K562 (cell line): ENCODE measurements at regions not wholly inside any gene's neighbourhood (a gene's known extent, or its start where the extent isn't known, plus 50 kb on each side); places are given as distances from the start of the nearest gene placed in this dataset.

Experiments used
- ATAC-seq: fragments of 200-7000 bp; cut with Tn5 transposase; 3 replicates; pipeline ENCODE4 v1.9.1; 2020; ENCODE audit warnings: moderate library complexity
- BruUV-seq: library from RNA; stranded (reverse); fragments of 400-500 nt; replicated peaks from 2 replicates; lab custom pipeline; 2021; lab: Mats Ljungman, UMichigan
- CTCF ChIA-PET: fragments of 300-600 bp; formaldehyde crosslinking; extraction: SDS; loops from one replicate; lab custom pipeline; 2021; ENCODE audit warnings: low intra/inter-chr PET ratio; lab: Yijun Ruan, JAX
- POLR2A ChIA-PET: fragments of 300-600, 350-650 bp; sonication (Branson Sonifier 250); formaldehyde crosslinking; extraction: SDS; loops from one replicate; lab custom pipeline; 2021; ENCODE audit warnings: antibody characterized with exemption, inconsistent platforms; lab: Yijun Ruan, JAX
- DNase-seq, 4 experiments: peaks; one replicate each; pipeline versions ENCODE4 v3.0.0 to v3.0.0-alpha.2; 2011 to 2018; ENCODE audit warnings: low spot score in 3 of 4, mixed read lengths in 3 of 4; ENCODE audit errors: extremely low read depth in 1 of 4
- FAIRE-seq: peaks from 2 replicates; lab custom pipeline; 2011; peaks lifted over from hg19 to GRCh38; lab: Jason Lieb, UNC
- H2AFZ ChIP-seq: 2 replicates; pipeline ENCODE4 v1.6.0; 2011; ENCODE audit warnings: low read depth, low read length, control low read depth, inconsistent platforms
- H3K27ac ChIP-seq: fragments of 200-600 bp; 3 replicates; pipeline ENCODE4 v1.8.0; 2011; ENCODE audit warnings: low read depth, mild to moderate bottlenecking, control low read depth, inconsistent platforms, low read length, moderate library complexity, mixed read lengths; ENCODE audit errors: extremely low read depth
- H3K27me3 ChIP-seq, 2 experiments: fragments of 300-600 bp in 1 of 2; 2 replicates in 1 of 2; 3 replicates in 1 of 2; pipeline versions ENCODE4 v1.6.0 to v1.8.0; 2011; ENCODE audit warnings: inconsistent platforms in 2 of 2, low read length in 2 of 2, mild to moderate bottlenecking in 1 of 2, mixed read lengths in 1 of 2, moderate library complexity in 1 of 2; ENCODE audit not compliant: control insufficient read depth in 2 of 2, insufficient read depth in 2 of 2
- H3K36me3 ChIP-seq: fragments of 300-600 bp; 3 replicates; pipeline ENCODE4 v1.8.0; 2011; ENCODE audit warnings: mild to moderate bottlenecking, low read length, inconsistent platforms; ENCODE audit not compliant: control insufficient read depth, insufficient read depth
- H3K4me1 ChIP-seq, 2 experiments: fragments of 200-600 bp in 1 of 2; replicated peaks in 1 of 2; 2 replicates in 1 of 2; 3 replicates in 1 of 2; pipeline versions ENCODE4 v1.5.1 to v1.8.0; 2011; ENCODE audit warnings: inconsistent platforms in 2 of 2, low read length in 2 of 2, mild to moderate bottlenecking in 1 of 2, mixed read lengths in 1 of 2, moderate library complexity in 1 of 2; ENCODE audit not compliant: control insufficient read depth in 2 of 2, insufficient read depth in 2 of 2
- H3K4me2 ChIP-seq: 2 replicates; pipeline ENCODE4 v1.6.1; 2011; ENCODE audit warnings: low read length, control low read depth, inconsistent platforms, mixed read lengths; ENCODE audit not compliant: insufficient read depth
- H3K4me3 ChIP-seq: fragments of 200-600 bp; sonication (generic), shearing (Covaris generic); 2 replicates; pipeline ENCODE4 v1.5.1; 2016; ENCODE audit warnings: control low read depth, inconsistent platforms
- H3K79me2 ChIP-seq: fragments of 200-600 bp; 3 replicates; pipeline ENCODE4 v1.8.0; 2011; ENCODE audit warnings: low read length, inconsistent platforms; ENCODE audit not compliant: control insufficient read depth, insufficient read depth
- H3K9ac ChIP-seq, 2 experiments: 2 replicates each; pipeline versions ENCODE4 v1.6.0 to v1.6.1; 2011; ENCODE audit warnings: low read depth in 2 of 2, low read length in 2 of 2, control low read depth in 1 of 2, inconsistent platforms in 1 of 2, mild to moderate bottlenecking in 1 of 2, mixed read lengths in 1 of 2; ENCODE audit not compliant: insufficient read depth in 1 of 2
- H3K9me1 ChIP-seq: one replicate; pipeline ENCODE4 v1.6.0; 2011; ENCODE audit warnings: inconsistent platforms, mild to moderate bottlenecking, low read length, moderate library complexity; ENCODE audit not compliant: control insufficient read depth, insufficient read depth
- H3K9me3 ChIP-seq: replicated peaks from 2 replicates; pipeline ENCODE4 v1.5.1; 2011; ENCODE audit warnings: low read depth, low read length, inconsistent platforms; ENCODE audit not compliant: control insufficient read depth, insufficient read depth
- H4K20me1 ChIP-seq: replicated peaks from 2 replicates; pipeline ENCODE4 v1.6.1; 2011; ENCODE audit warnings: low read length, inconsistent platforms, mixed read lengths; ENCODE audit not compliant: control insufficient read depth, insufficient read depth
- ATF3 ChIP-seq, 2 experiments: fragments of 450-650 bp in 1 of 2; sonication (generic) in 1 of 2; formaldehyde crosslinking in 1 of 2; IDR thresholded peaks in 1 of 2; conservative IDR thresholded peaks in 1 of 2; 2 replicates each; pipeline versions ENCODE4 v1.6.1 to v1.8.1; 2016 to 2023; ENCODE audit warnings: mild to moderate bottlenecking in 2 of 2, moderate library complexity in 2 of 2, inconsistent platforms in 1 of 2, missing genetic modification reagents in 1 of 2
- ATF7 ChIP-seq: fragments of 450-650 bp; IDR thresholded peaks from 2 replicates; pipeline ENCODE4 v1.7.1; 2014; ENCODE audit warnings: mild to moderate bottlenecking, moderate library complexity
- CC2D1A ChIP-seq: fragments of 450-650 bp; IDR thresholded peaks from 2 replicates; pipeline ENCODE4 v1.6.1; 2017; ENCODE audit warnings: mild to moderate bottlenecking
- HEY1 ChIP-seq: fragments of 250-450 bp; sonication (Bioruptor Pico); IDR thresholded peaks from 2 replicates; pipeline ENCODE4 v1.5.0; 2020; ENCODE audit warnings: mild to moderate bottlenecking, moderate library complexity, borderline replicate concordance
- JUND ChIP-seq, 2 experiments: IDR thresholded peaks; 2 replicates in 1 of 2; 3 replicates in 1 of 2; pipeline ENCODE4 v1.6.1; 2011; ENCODE audit warnings: borderline replicate concordance in 2 of 2, low read depth in 2 of 2, low read length in 2 of 2, improper control_type of control experiment in 1 of 2, missing biosample characterization in 1 of 2, missing genetic modification characterization in 1 of 2, missing genetic modification reagents in 1 of 2
- KLF1 ChIP-seq: fragments of 450-650 bp; IDR thresholded peaks from 2 replicates; pipeline ENCODE4 v1.6.1; 2016; ENCODE audit warnings: missing genetic modification characterization, missing compliant biosample characterization
- MAFF ChIP-seq: IDR thresholded peaks from 2 replicates; pipeline ENCODE4 v1.6.1; 2012; ENCODE audit warnings: low read length, improper control_type of control experiment
- NELFE ChIP-seq: IDR thresholded peaks from 2 replicates; pipeline ENCODE4 v1.6.1; 2011; ENCODE audit warnings: mild to moderate bottlenecking; ENCODE audit not compliant: insufficient read depth, insufficient read length
- ZBTB26 ChIP-seq: fragments of 450-650 bp; formaldehyde crosslinking; IDR thresholded peaks from 2 replicates; pipeline ENCODE4 v1.4.0; 2022; ENCODE audit warnings: missing genetic modification characterization
- ZEB2 ChIP-seq: fragments of 450-650 bp; IDR thresholded peaks from 2 replicates; pipeline ENCODE4 v1.6.1; 2016
- ZNF436 ChIP-seq: fragments of 250-450, 450-650 bp; sonication (Bioruptor Pico); formaldehyde crosslinking; IDR thresholded peaks from 2 replicates; pipeline ENCODE4 v1.7.0; 2020; ENCODE audit warnings: mild to moderate bottlenecking
- ZNF639 ChIP-seq, 2 experiments: fragments of 200-800 bp in 1 of 2; sonication (Bioruptor generic) in 1 of 2; sonication (generic) in 1 of 2; formaldehyde crosslinking in 1 of 2; IDR thresholded peaks in 1 of 2; conservative IDR thresholded peaks in 1 of 2; 2 replicates each; pipeline versions ENCODE4 v1.5.0 to v1.6.1; 2016 to 2020; ENCODE audit warnings: missing compliant biosample characterization in 1 of 2, missing genetic modification characterization in 1 of 2, missing genetic modification reagents in 1 of 2
- WGBS: fragments of 100-300 bp; shearing (Covaris generic); methylation state at CpG from one replicate; pipeline ENCODE4 v1.1.6; 2016; ENCODE audit warnings: low coverage, mixed read lengths; ENCODE audit not compliant: insufficient coverage; ENCODE audit errors: missing lambda C conversion rate; 5-methylcytosine and 5-hydroxymethylcytosine counted together
- in situ Hi-C: fragments of 300-500 bp; cut with MboI; formaldehyde crosslinking; loops from 4 replicates; pipeline ENCODE4 v1.15.0; 2018; ENCODE audit warnings: inconsistent platforms, mixed read lengths
- intact Hi-C: fragments of 100-400 bp; cut with micrococcal nuclease; formaldehyde crosslinking; loops from 2 replicates; pipeline ENCODE4 v1.14.2; 2022

GRCh38 chr19:5269279-5269678 is 71.3 kb downstream of the PTPRS start:
- WGBS, result 85% methylated on average over 10 of the region's 17 CpGs
- POLR2A ChIA-PET, result no interaction called here
- ATAC-seq (no peak), FAIRE-seq (no peak), DNase-seq (no peak)
- H3K79me2 ChIP-seq, result no peaks in the 10 kb centered on the region
- no peak overlapping the region for H2AFZ ChIP-seq
- CTCF ChIA-PET, result no interaction called here
- BruUV-seq, result no TSS peak
- in situ Hi-C loops (no loop called here), intact Hi-C loops (no loop called here)
- H3K27ac ChIP-seq, result no peak overlapping the region
- no peak for TF ChIP-seq NELFE
- H3K9me3 ChIP-seq, result no peaks in the 10 kb centered on the region
- H3K9ac ChIP-seq, result no peak overlapping the region; a peak in 1 of 4 replicates
- no peak overlapping the region for H3K4me3 ChIP-seq
- peaks cover 24% of the 10 kb centered on the region; the same call in 2 of the 3 replicates for H3K36me3 ChIP-seq
- no peaks in the 10 kb centered on the region for H3K27me3 ChIP-seq
- H3K9me1 ChIP-seq, result no peaks in the 10 kb centered on the region
- no peak overlapping the region for H3K4me2 ChIP-seq
- peaks cover 0 to 13% of the 10 kb centered on the region in 2 experiments; a peak in 1 of 5 replicates for H3K4me1 ChIP-seq
- peaks cover 3% of the 10 kb centered on the region; the same call in 1 of the 2 replicates for H4K20me1 ChIP-seq

GRCh38 chr19:5268801-5269200 is 71.8 kb downstream of the PTPRS start:
- Histone ChIP-seq H3K4me2 (no peak overlapping the region), H3K4me3 (no peak overlapping the region), H3K9me1 (no peaks in the 10 kb centered on the region), H3K36me3 (peaks cover 25% of the 10 kb centered on the region; the same call in 2 of the 3 replicates), H3K79me2 (no peaks in the 10 kb centered on the region), H2AFZ (no peak overlapping the region), H3K27me3 (no peaks in the 10 kb centered on the region), H3K9me3 (no peaks in the 10 kb centered on the region), H4K20me1 (peaks cover 3% of the 10 kb centered on the region; the same call in 1 of the 2 replicates), H3K27ac (no peak overlapping the region), H3K4me1 (peaks cover 0 to 15% of the 10 kb centered on the region in 2 experiments; a peak in 1 of 5 replicates), H3K9ac (peak overlapping the region in 1 of 2 experiments; percentile 10; a peak in 1 of 4 replicates)
- intact Hi-C loops, result no loop called here
- WGBS, result 68% methylated on average over 13 of the region's 13 CpGs
- ChIA-PET POLR2A (no interaction called here), CTCF (no interaction called here)
- DNase-seq (peak in 2 of 4 experiments; percentile 39 to 64), ATAC-seq (peak; percentile 48), FAIRE-seq (no peak)
- no TSS peak for BruUV-seq
- in situ Hi-C loops, result no loop called here
- TF ChIP-seq ZNF639 (CRISPR knock-in tag; conservative IDR thresholded peaks at IDR 0.05 in 1 of 2, IDR thresholded peaks at IDR 0.05 in 1 of 2), result no peak
- peak; percentile 92 for TF ChIP-seq ATF7
- no peak for TF ChIP-seq MAFF
- no peak for TF ChIP-seq HEY1 (CRISPR knock-in tag)
- TF ChIP-seq ZNF436 (CRISPR knock-in tag), result no peak
- peak; percentile 88 for TF ChIP-seq ATF3 (IDR thresholded peaks at IDR 0.05)
- TF ChIP-seq ATF3 (CRISPR knock-in tag; conservative IDR thresholded peaks at IDR 0.05), result no peak
- TF ChIP-seq KLF1 (tag), result no peak
- TF ChIP-seq CC2D1A, result no peak
- TF ChIP-seq ZEB2, result no peak
- no peak for TF ChIP-seq ZBTB26
- peak; percentile 29; the same call in 1 of the 2 replicates for TF ChIP-seq JUND (IDR thresholded peaks at IDR 0.05; ENCODE audit: borderline replicate concordance, low read depth, low read length)
- TF ChIP-seq JUND (tag; IDR thresholded peaks at IDR 0.05; ENCODE audit: borderline replicate concordance, low read depth, low read length), result no peak; the same call in 2 of the 3 replicates
